Esophagus (tissue), 2 donors: ENCODE measurements at regions not wholly inside any gene's neighbourhood (a gene's known extent, or its start where the extent isn't known, plus 50 kb on each side); places are given as distances from the start of the nearest gene placed in this dataset.

Experiments
- H3K27ac ChIP-seq, 2 donors: one replicate each; pipeline ENCODE4 v1.5.1; 2013; ENCODE audit warnings: low read depth in 2 of 2, mild to moderate bottlenecking in 2 of 2, inconsistent platforms in 1 of 2, low read length in 1 of 2, moderate library complexity in 1 of 2
- H3K27me3 ChIP-seq, 2 donors: one replicate each; pipeline ENCODE4 v1.6.1; 2013; ENCODE audit warnings: low read length in 2 of 2, control low read depth in 1 of 2, mild to moderate bottlenecking in 1 of 2; ENCODE audit not compliant: insufficient read depth in 2 of 2, control insufficient read depth in 1 of 2
- H3K36me3 ChIP-seq, 2 donors: one replicate each; pipeline ENCODE4 v1.6.1; 2013; ENCODE audit warnings: low read length in 1 of 2; ENCODE audit not compliant: control insufficient read depth in 2 of 2, insufficient read depth in 2 of 2
- H3K4me1 ChIP-seq, 2 donors: one replicate each; pipeline ENCODE4 v1.6.1; 2013; ENCODE audit warnings: low read length in 1 of 2; ENCODE audit not compliant: control insufficient read depth in 2 of 2, insufficient read depth in 2 of 2
- H3K4me3 ChIP-seq, 2 donors: one replicate each; pipeline ENCODE4 v1.5.1; 2013; ENCODE audit warnings: low read length in 2 of 2, mild to moderate bottlenecking in 2 of 2, low read depth in 1 of 2, moderate library complexity in 1 of 2
- H3K9me3 ChIP-seq, 2 donors: one replicate each; pipeline ENCODE4 v1.6.1; 2013; ENCODE audit warnings: mild to moderate bottlenecking in 2 of 2, low read depth in 1 of 2, low read length in 1 of 2, moderate library complexity in 1 of 2; ENCODE audit not compliant: control insufficient read depth in 2 of 2, insufficient read depth in 1 of 2
- whole genome bisulfite sequencing, 2 donors: extraction: QIAGEN DNeasy Blood & Tissue Kit; methylation state at CpG; one replicate each; pipeline ENCODE4 v1.1.7; 2013; 5-methylcytosine and 5-hydroxymethylcytosine counted together
- donor health status: healthy with polysubstance abuse.
- donor health status: Bipolar disorder and iron deficiency.

DNA sequence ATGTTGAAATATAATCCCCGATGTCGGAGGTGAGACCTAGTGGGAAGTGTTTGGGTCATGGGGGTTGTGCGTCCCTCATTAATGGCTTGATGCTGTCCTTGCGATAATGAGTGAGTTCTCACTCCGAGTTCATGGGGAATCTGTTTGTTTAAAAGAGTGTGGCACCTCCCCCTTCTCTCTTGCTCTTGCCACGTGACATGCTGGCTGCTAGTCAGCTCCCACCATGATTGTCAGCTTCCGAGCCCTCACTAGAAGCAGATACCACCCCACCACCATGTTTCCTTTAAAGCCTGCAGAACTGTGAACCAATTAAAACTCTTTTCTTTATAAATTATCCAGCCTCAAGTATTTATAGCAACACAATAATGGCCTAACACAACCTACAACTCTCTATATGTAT is 166.3 kb upstream of the MBNL1 start:
- Histone ChIP-seq H3K9me3 (no peaks in the 10 kb centered on the region), H3K27me3 (no peaks in the 10 kb centered on the region), H3K4me3 (no peak overlapping the region), H3K36me3 (no peaks in the 10 kb centered on the region), H3K27ac (no peak overlapping the region), H3K4me1 (no peaks in the 10 kb centered on the region)
- WGBS, 2 donors = 87 to 91% methylated on average over 7 of the region's 7 CpGs

DNA sequence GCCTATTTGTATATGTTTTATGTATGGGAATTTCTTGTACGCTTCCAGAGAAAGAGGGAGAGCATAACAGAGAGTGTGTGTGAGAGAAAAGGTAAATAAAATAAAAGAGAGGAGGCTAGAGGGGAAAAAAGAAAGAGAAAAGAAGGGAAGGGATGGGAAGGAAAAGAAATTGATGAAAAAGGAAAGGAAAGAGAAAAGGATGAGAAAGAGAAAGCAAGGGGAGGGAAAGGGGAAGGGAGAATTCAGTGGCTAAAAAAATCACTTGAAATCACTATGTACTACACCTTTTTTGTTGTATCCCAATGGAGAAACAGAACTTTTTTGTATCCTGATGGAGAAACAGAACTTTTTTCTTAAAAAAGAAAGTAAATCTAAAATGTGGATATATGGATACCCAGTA is 165.5 kb upstream of the MBNL1 start:
- 92 to 100% methylated on average over 1 of the region's 1 CpG for whole genome bisulfite sequencing, 2 donors
- no peaks in the 10 kb centered on the region for H3K9me3 ChIP-seq
- no peak overlapping the region for H3K4me3 ChIP-seq
- no peak overlapping the region for H3K27ac ChIP-seq
- no peaks in the 10 kb centered on the region for H3K36me3 ChIP-seq
- no peaks in the 10 kb centered on the region for H3K4me1 ChIP-seq
- H3K27me3 ChIP-seq = no peaks in the 10 kb centered on the region

DNA sequence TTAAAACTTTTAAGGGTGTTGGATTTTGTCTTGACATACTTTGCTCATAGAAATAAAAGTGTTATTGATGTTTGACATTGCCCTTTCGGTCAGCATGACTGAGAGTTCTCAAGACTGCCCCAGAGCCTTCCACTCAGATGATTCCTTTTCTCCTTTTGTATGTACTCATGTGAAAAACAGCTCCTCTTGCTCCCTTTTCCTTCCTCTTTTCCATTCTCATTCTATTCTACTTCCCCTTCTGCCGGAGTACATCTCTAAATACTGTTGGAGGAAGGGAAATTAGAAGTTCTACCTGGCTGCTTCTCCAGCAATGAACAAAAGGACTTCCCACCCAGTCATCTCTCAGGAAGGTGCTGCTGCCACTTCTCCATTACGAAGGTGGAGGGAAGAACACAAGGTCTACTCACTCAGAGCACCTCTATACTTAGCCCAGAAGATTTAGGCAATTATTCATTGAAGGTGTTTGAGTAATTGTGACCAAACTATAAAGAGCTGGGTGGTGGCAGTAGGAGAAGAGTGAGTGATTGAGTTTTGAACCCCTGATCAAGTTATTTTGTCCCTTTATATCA is 163.8 kb upstream of the MBNL1 start:
- Histone ChIP-seq H3K4me1 (no peaks in the 10 kb centered on the region), H3K36me3 (no peaks in the 10 kb centered on the region), H3K27me3 (no peaks in the 10 kb centered on the region), H3K9me3 (no peaks in the 10 kb centered on the region), H3K4me3 (no peak overlapping the region), H3K27ac (no peak overlapping the region)
- WGBS, 2 donors = 82% methylated on average over 3 of the region's 3 CpGs

DNA sequence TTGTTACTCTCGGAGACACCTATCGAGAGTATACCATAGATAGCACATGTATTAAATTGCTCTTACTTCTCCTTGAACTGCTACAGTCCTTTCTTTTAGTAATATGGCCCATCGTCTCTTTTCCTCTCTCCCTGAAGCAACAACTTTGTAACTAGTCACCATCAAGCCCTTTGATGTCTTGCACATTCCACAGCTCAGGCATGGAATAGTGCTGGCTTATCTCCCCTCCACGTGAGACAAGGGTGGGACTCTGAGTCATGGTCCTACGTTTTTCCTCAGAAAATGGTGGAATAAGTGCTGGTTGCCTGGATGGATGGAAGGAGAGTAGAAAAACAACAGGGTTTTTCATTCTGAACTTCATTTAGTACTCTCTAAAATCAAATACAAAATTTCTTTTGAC is 163.3 kb upstream of the MBNL1 start:
- Histone ChIP-seq H3K27ac (no peak overlapping the region), H3K4me3 (no peak overlapping the region), H3K36me3 (no peaks in the 10 kb centered on the region), H3K27me3 (no peaks in the 10 kb centered on the region), H3K4me1 (no peaks in the 10 kb centered on the region), H3K9me3 (no peaks in the 10 kb centered on the region)
- 74 to 79% methylated on average over 5 of the region's 5 CpGs for WGBS, 2 donors

DNA sequence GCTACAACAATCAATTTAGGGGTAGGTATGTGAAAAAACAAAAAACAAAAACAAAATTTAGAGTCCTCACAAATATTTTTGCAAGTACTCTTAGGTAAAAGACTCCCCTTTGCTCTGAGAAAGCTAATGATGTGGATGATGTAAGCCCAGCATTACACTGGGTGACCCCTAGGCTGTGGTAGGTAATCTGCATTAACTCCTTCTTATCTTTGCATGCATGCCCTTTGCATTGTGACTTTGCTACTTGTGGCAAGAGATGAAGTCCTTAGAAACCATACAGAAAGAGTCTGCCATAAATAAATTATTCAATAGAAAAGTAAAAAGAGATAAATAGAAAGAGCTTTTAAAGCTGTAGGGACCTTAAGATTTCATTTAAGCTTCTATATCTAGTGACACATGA is 159.7 kb upstream of the MBNL1 start:
- H3K4me1 ChIP-seq = no peaks in the 10 kb centered on the region

DNA sequence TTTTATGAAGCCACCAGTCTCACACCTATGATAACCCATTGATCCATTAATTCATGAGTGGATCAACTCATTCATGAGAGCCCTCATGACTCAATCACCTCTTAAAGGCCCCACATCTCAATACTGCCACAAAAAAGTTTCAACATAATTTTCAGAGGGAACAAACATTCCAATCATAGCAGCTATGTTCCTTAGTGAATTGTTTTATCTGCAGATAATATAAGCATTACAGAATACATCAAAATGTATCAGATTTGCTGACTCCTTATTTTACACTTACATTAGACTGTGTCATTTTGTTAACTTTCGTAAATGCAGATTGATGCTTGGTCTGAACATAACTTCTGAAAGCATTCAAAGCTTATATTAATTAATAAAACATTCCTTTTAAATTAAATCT is 155.3 kb upstream of the MBNL1 start:
- no peaks in the 10 kb centered on the region for H3K27me3 ChIP-seq
- no peak overlapping the region for H3K4me3 ChIP-seq
- WGBS, 2 donors = 100% methylated on average over 1 of the region's 1 CpG
- no peak overlapping the region for H3K27ac ChIP-seq
- no peaks in the 10 kb centered on the region for H3K4me1 ChIP-seq
- H3K9me3 ChIP-seq = no peaks in the 10 kb centered on the region
- H3K36me3 ChIP-seq = no peaks in the 10 kb centered on the region

More for the DNA sequence above, 159.7 kb upstream of the MBNL1 start:
- Histone ChIP-seq H3K36me3 (no peaks in the 10 kb centered on the region), H3K4me3 (no peak overlapping the region), H3K27me3 (no peaks in the 10 kb centered on the region), H3K27ac (no peak overlapping the region), H3K9me3 (no peaks in the 10 kb centered on the region)

DNA sequence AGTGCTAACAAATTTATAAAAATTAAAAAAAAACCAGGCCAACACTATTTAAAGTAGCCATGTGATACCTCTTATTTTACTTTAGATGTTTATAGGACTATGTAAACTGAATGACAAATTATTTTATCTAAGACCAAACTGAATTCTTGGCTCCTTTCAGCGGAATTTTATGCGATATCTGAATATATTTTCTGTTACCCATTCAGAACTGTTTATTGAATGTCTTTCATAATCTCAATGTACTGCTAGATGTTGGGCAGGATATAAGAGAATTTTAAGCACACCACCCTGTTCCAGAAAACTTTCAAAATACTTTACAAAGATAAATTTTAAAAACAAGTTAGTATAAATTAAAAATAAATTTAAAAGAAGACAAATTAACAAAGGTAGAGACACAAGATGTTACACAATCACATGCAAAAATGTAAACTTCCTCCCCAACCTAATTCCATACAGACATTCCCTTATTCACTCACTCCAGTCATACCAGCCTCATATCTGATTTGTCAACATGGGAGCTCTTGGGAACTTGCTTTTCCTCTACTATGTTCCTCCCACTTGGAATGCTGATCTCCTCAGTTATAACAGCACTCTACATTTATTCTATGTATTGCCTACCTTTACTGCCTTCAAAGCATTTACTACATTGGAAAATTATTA is 154.6 kb upstream of the MBNL1 start:
- H3K4me1 ChIP-seq = no peaks in the 10 kb centered on the region
- no peaks in the 10 kb centered on the region for H3K36me3 ChIP-seq
- H3K27me3 ChIP-seq = no peaks in the 10 kb centered on the region
- H3K4me3 ChIP-seq = no peak overlapping the region
- WGBS, 2 donors = 74 to 76% methylated on average over 2 of the region's 2 CpGs
- H3K27ac ChIP-seq = no peak overlapping the region
- H3K9me3 ChIP-seq = no peaks in the 10 kb centered on the region

DNA sequence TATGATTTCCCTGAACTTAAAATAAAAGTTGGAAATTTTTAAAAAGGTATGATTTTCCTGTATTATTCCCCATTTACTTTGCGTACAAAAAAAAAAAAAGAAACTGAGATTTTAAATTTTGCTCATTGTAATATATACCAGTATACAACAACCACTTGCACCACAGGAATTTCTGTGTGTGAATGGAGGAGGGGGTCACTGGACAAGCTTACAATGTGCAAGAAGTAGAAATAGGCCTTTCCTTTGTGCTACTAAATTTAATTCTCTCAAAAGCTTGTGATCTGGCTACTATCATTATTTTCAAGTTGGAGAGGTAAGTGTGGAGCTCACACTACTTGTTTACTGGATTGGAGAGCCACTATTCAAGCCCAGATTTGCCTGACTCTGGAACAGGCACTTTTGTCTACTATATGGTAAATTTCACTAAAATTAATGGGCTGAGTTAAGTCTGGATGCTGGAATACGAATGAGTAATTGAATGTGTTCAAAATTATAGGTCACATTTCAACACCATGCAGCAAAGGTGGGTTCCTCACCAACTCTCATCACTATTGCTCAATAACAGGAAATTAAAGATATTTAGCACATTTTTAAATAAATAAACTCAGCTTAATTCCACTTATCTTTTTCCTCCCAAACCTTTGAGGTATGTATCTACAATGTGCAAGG is 148.0 kb upstream of the MBNL1 start:
- Histone ChIP-seq H3K27me3 (no peaks in the 10 kb centered on the region), H3K36me3 (no peaks in the 10 kb centered on the region), H3K4me3 (no peak overlapping the region), H3K9me3 (no peaks in the 10 kb centered on the region), H3K27ac (no peak overlapping the region), H3K4me1 (no peaks in the 10 kb centered on the region)
- 92 to 98% methylated on average over 2 of the region's 2 CpGs for WGBS, 2 donors

DNA sequence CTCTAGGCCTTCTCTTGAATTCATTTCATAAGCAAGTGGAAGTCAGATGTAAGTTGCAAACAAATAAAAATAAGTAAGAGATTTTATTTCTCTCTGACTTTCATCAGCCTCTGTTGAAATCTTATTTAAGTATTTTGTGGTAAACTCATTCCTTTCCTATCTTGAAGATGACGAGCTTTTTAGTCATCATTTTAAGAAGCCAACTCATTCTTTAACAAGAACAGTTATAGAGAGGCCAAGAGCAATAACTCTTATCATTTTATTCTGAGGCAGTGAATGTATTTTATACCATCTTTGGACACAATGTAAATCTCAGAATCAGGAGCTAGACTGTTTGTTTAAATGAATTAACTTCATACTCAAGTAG is 147.5 kb upstream of the MBNL1 start:
- no peak overlapping the region for H3K27ac ChIP-seq
- 69 to 72% methylated on average over 1 of the region's 1 CpG for WGBS, 2 donors

DNA sequence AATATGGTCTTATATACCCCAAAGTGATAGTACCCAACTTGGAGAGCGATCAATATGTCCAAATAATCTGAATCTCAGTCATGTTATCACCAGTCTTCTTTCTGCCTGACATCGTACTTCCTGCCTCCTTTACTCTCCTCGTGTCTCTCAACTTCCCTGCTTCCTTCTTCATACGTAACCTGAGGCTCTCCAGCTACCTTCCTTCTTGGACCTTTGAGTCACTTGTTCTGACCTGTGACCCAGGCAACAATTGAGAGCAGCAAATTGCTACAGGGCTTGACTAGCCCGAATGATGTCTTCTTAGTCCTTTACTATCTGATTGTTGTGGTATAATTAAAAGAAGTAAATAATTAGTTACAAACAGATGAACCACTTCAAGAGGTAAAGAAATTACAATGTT is 145.9 kb upstream of the MBNL1 start:
- Histone ChIP-seq H3K4me3 (no peak overlapping the region), H3K9me3 (no peaks in the 10 kb centered on the region), H3K27ac (no peak overlapping the region), H3K27me3 (no peaks in the 10 kb centered on the region), H3K4me1 (no peaks in the 10 kb centered on the region), H3K36me3 (no peaks in the 10 kb centered on the region)
- WGBS, 2 donors = 74 to 80% methylated on average over 5 of the region's 5 CpGs

More for the DNA sequence above, 147.5 kb upstream of the MBNL1 start:
- H3K36me3 ChIP-seq = no peaks in the 10 kb centered on the region
- H3K4me3 ChIP-seq = no peak overlapping the region
- no peaks in the 10 kb centered on the region for H3K4me1 ChIP-seq
- no peaks in the 10 kb centered on the region for H3K27me3 ChIP-seq
- H3K9me3 ChIP-seq = no peaks in the 10 kb centered on the region
